Panc1 (cell line): ENCODE measurements at regions not wholly inside any gene's neighbourhood (a gene's known extent, or its start where the extent isn't known, plus 50 kb on each side); places are given as distances from the start of the nearest gene placed in this dataset.

Source experiments
- ATAC-seq: fragments of 200-7000 bp; cut with Tn5 transposase; 2 replicates; pipeline ENCODE4 v1.9.1; 2020; ENCODE audit warnings: mild to moderate bottlenecking, moderate library complexity
- BruUV-seq: library from RNA; stranded (reverse); fragments of 400-500 nt; replicated peaks from 2 replicates; lab custom pipeline; 2021; lab: Mats Ljungman, UMichigan
- CTCF ChIA-PET: fragments of 300-600 bp; sonication (Branson Sonifier 250); formaldehyde crosslinking; loops from one replicate; lab custom pipeline; 2022; ENCODE audit warnings: antibody characterized with exemption; lab: Charles Lee
- POLR2A ChIA-PET: fragments of 300-600 bp; sonication (Branson Sonifier 250); formaldehyde crosslinking; loops from one replicate; lab custom pipeline; 2022; ENCODE audit warnings: antibody characterized with exemption; lab: Charles Lee
- DNase-seq: peaks from one replicate; pipeline ENCODE4 v3.0.0-alpha.2; 2010; ENCODE audit warnings: low read depth, low spot score
- H3K27ac ChIP-seq: 2 replicates; pipeline ENCODE4 v1.5.1; 2011; ENCODE audit warnings: mild to moderate bottlenecking, low read length, inconsistent platforms
- H3K27me3 ChIP-seq: fragments of 200-500 bp; sonication (Bioruptor generic); 2 replicates; pipeline ENCODE4 v1.6.0; 2014; ENCODE audit warnings: low read length, inconsistent platforms; ENCODE audit not compliant: control insufficient read depth, insufficient read depth
- H3K36me3 ChIP-seq: fragments of 200-500 bp; sonication (Bioruptor generic); 2 replicates; pipeline ENCODE4 v1.5.1; 2014; ENCODE audit warnings: inconsistent platforms, mild to moderate bottlenecking, low read length, moderate library complexity; ENCODE audit not compliant: control insufficient read depth, insufficient read depth
- H3K4me1 ChIP-seq: 2 replicates; pipeline ENCODE4 v1.5.1; 2011; ENCODE audit warnings: inconsistent platforms, mild to moderate bottlenecking, low read length, moderate library complexity; ENCODE audit not compliant: control insufficient read depth, insufficient read depth
- H3K4me3 ChIP-seq, 2 experiments: 2 replicates each; pipeline ENCODE4 v1.5.1; 2011 to 2012; ENCODE audit warnings: low read depth in 2 of 2, low read length in 2 of 2, mild to moderate bottlenecking in 2 of 2, inconsistent platforms in 1 of 2, moderate library complexity in 1 of 2
- H3K9me3 ChIP-seq: fragments of 200-500 bp; sonication (Bioruptor generic); 2 replicates; pipeline ENCODE4 v1.5.1; 2014; ENCODE audit warnings: low read depth, mild to moderate bottlenecking, inconsistent platforms, low read length, moderate library complexity; ENCODE audit not compliant: control insufficient read depth, insufficient read depth
- POLR2AphosphoS5 ChIP-seq: IDR thresholded peaks from 2 replicates; pipeline ENCODE4 v1.6.1; 2012; ENCODE audit warnings: mild to moderate bottlenecking, low read depth, low read length, moderate library complexity
- SIN3A ChIP-seq: IDR thresholded peaks from 2 replicates; pipeline ENCODE4 v1.6.1; 2012; ENCODE audit warnings: low read depth, mild to moderate bottlenecking, low read length, moderate library complexity, borderline replicate concordance; ENCODE audit not compliant: insufficient read depth
- TCF7L2 ChIP-seq: IDR thresholded peaks from 2 replicates; pipeline ENCODE4 v1.6.1; 2011; ENCODE audit warnings: mild to moderate bottlenecking, low read depth, low read length, inconsistent platforms
- in situ Hi-C: cut with HindIII; loops from 2 replicates; pipeline ENCODE4 v1.10.0; 2016; ENCODE audit warnings: low sequenced_read_pairs, low pct_unique_long_range_greater_than_20kb
- intact Hi-C: fragments of 100-400 bp; cut with micrococcal nuclease; formaldehyde crosslinking; loops from one replicate; pipeline ENCODE4 v1.10.0; 2022; ENCODE audit not compliant: unreplicated experiment
- TF ChIP-seq, protein P1 (sequence below), 2 experiments: IDR thresholded peaks; 2 replicates each; pipeline ENCODE4 v1.6.1; 2011 to 2012; ENCODE audit warnings: low read depth in 2 of 2, control low read depth in 1 of 2, low read length in 1 of 2, mild to moderate bottlenecking in 1 of 2, moderate library complexity in 1 of 2; ENCODE audit not compliant: insufficient read depth in 1 of 2
- TF ChIP-seq, protein P2 (sequence below): fragments of 450-650 bp; IDR thresholded peaks from 2 replicates; pipeline ENCODE4 v1.5.1; 2017; ENCODE audit warnings: mild to moderate bottlenecking

DNA sequence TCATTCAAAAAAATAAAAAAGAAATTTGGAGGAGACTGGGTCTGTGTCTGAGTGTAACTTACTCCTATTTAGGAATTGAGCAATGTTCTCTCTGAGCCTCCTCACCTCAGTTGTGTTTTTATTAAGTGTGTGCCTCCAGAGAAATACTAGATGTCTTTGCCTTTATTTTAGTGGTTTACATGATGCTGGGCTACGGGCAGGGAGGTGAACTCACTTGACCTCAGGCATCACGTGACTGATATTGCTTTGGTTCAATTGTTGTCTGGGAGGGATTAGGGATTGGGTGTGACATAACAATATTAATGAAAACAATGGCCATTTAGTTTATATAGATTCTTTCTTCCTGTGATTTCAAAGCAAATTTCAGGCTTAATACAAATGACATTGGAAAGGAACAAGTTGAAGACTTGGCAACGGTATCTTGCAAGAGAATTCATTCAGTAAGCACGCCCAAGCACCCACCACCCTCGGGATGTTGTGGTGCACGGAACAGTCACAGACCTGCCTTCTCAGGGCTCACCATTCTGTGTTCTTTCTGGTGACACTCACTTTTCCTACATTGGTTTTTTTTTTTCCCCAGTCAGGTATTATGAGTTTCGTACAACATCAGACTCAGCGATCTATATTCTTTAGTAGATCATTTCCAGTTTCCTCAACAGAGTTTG, 77.5 kb downstream of the BMP4 start:
- CTCF ChIA-PET, result no interaction called here
- no peaks in the 10 kb centered on the region for H3K9me3 ChIP-seq
- DNase-seq (no peak), ATAC-seq (no peak)
- H3K4me1 ChIP-seq, result no peaks in the 10 kb centered on the region
- H3K4me3 ChIP-seq, result no peak overlapping the region
- intact Hi-C loops, result no loop called here
- H3K36me3 ChIP-seq, result no peaks in the 10 kb centered on the region
- no peaks in the 10 kb centered on the region for H3K27me3 ChIP-seq
- no peak overlapping the region for H3K27ac ChIP-seq
- in situ Hi-C loops, result no loop called here
- TF ChIP-seq SIN3A, result no peak
- TF ChIP-seq TCF7L2, result no peak
- TF ChIP-seq, protein P1, sequence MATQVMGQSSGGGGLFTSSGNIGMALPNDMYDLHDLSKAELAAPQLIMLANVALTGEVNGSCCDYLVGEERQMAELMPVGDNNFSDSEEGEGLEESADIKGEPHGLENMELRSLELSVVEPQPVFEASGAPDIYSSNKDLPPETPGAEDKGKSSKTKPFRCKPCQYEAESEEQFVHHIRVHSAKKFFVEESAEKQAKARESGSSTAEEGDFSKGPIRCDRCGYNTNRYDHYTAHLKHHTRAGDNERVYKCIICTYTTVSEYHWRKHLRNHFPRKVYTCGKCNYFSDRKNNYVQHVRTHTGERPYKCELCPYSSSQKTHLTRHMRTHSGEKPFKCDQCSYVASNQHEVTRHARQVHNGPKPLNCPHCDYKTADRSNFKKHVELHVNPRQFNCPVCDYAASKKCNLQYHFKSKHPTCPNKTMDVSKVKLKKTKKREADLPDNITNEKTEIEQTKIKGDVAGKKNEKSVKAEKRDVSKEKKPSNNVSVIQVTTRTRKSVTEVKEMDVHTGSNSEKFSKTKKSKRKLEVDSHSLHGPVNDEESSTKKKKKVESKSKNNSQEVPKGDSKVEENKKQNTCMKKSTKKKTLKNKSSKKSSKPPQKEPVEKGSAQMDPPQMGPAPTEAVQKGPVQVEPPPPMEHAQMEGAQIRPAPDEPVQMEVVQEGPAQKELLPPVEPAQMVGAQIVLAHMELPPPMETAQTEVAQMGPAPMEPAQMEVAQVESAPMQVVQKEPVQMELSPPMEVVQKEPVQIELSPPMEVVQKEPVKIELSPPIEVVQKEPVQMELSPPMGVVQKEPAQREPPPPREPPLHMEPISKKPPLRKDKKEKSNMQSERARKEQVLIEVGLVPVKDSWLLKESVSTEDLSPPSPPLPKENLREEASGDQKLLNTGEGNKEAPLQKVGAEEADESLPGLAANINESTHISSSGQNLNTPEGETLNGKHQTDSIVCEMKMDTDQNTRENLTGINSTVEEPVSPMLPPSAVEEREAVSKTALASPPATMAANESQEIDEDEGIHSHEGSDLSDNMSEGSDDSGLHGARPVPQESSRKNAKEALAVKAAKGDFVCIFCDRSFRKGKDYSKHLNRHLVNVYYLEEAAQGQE (IDR thresholded peaks at IDR 0.05; ENCODE audit: insufficient read depth in 1 of 2, low read depth in 2 of 2, low read length in 1 of 2), result no peak
- TF ChIP-seq, protein P2, sequence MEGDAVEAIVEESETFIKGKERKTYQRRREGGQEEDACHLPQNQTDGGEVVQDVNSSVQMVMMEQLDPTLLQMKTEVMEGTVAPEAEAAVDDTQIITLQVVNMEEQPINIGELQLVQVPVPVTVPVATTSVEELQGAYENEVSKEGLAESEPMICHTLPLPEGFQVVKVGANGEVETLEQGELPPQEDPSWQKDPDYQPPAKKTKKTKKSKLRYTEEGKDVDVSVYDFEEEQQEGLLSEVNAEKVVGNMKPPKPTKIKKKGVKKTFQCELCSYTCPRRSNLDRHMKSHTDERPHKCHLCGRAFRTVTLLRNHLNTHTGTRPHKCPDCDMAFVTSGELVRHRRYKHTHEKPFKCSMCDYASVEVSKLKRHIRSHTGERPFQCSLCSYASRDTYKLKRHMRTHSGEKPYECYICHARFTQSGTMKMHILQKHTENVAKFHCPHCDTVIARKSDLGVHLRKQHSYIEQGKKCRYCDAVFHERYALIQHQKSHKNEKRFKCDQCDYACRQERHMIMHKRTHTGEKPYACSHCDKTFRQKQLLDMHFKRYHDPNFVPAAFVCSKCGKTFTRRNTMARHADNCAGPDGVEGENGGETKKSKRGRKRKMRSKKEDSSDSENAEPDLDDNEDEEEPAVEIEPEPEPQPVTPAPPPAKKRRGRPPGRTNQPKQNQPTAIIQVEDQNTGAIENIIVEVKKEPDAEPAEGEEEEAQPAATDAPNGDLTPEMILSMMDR, result no peak
- TF ChIP-seq POLR2AphosphoS5, result no peak
- POLR2A ChIA-PET, result no interaction called here
- no TSS peak for BruUV-seq

DNA sequence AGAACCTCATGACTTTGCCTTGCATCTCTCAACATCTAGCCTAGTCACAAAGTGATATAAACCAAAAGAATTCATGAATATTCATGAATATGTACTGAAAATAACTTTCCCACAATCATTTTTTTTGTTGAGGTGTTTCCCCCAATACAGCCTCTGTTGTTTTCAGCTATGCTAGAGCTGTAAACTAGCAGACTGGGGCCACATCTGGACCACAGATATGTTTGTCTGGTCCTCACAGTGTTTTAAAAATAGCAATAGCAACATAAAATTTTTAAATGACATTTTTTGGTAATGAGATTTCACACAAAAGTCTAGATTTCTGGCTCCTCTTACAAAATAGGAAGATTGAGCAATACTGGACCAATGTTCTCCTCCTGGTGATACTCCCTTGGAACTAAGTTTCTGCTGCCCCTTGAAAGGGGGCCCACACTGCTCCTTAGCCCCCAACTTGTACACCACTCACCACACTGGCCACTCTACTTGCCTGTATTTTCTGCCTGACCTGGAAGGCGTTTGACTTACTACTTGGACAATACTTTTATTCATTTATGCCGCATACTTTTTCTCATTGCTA, 81.2 kb downstream of the BMP4 start:
- no TSS peak for BruUV-seq
- intact Hi-C loops, result no loop called here

More for the DNA sequence above, 81.2 kb downstream of the BMP4 start:
- no peaks in the 10 kb centered on the region for H3K36me3 ChIP-seq
- ATAC-seq, result no peak
- TF ChIP-seq, protein P1 (IDR thresholded peaks at IDR 0.05; ENCODE audit: insufficient read depth in 1 of 2, low read depth in 2 of 2, low read length in 1 of 2), result no peak
- TF ChIP-seq POLR2AphosphoS5 (no peak), TCF7L2 (no peak), SIN3A (no peak)
- TF ChIP-seq, protein P2, result no peak
- no peaks in the 10 kb centered on the region for H3K27me3 ChIP-seq
- DNase-seq, result no peak
- in situ Hi-C loops, result no loop called here
- no peaks in the 10 kb centered on the region for H3K4me1 ChIP-seq
- CTCF ChIA-PET, result no interaction called here
- POLR2A ChIA-PET, result no interaction called here
- no peaks in the 10 kb centered on the region for H3K9me3 ChIP-seq
- no peak overlapping the region for H3K4me3 ChIP-seq
- H3K27ac ChIP-seq, result no peak overlapping the region
